Panc1 (cell line): ENCODE measurements at regions not wholly inside any gene's neighbourhood (a gene's known extent, or its start where the extent isn't known, plus 50 kb on each side); places are given as distances from the start of the nearest gene placed in this dataset.

Experiments used
- ATAC-seq: fragments of 200-7000 bp; cut with Tn5 transposase; 2 replicates; pipeline ENCODE4 v1.9.1; 2020; ENCODE audit warnings: mild to moderate bottlenecking, moderate library complexity
- BruUV-seq: library from RNA; stranded (reverse); fragments of 400-500 nt; replicated peaks from 2 replicates; lab custom pipeline; 2021; lab: Mats Ljungman, UMichigan
- CTCF ChIA-PET: fragments of 300-600 bp; sonication (Branson Sonifier 250); formaldehyde crosslinking; loops from one replicate; lab custom pipeline; 2022; ENCODE audit warnings: antibody characterized with exemption; lab: Charles Lee
- POLR2A ChIA-PET: fragments of 300-600 bp; sonication (Branson Sonifier 250); formaldehyde crosslinking; loops from one replicate; lab custom pipeline; 2022; ENCODE audit warnings: antibody characterized with exemption; lab: Charles Lee
- DNase-seq: peaks from one replicate; pipeline ENCODE4 v3.0.0-alpha.2; 2010; ENCODE audit warnings: low read depth, low spot score
- H3K27ac ChIP-seq: 2 replicates; pipeline ENCODE4 v1.5.1; 2011; ENCODE audit warnings: mild to moderate bottlenecking, low read length, inconsistent platforms
- H3K27me3 ChIP-seq: fragments of 200-500 bp; sonication (Bioruptor generic); 2 replicates; pipeline ENCODE4 v1.6.0; 2014; ENCODE audit warnings: low read length, inconsistent platforms; ENCODE audit not compliant: control insufficient read depth, insufficient read depth
- H3K36me3 ChIP-seq: fragments of 200-500 bp; sonication (Bioruptor generic); 2 replicates; pipeline ENCODE4 v1.5.1; 2014; ENCODE audit warnings: inconsistent platforms, mild to moderate bottlenecking, low read length, moderate library complexity; ENCODE audit not compliant: control insufficient read depth, insufficient read depth
- H3K4me1 ChIP-seq: 2 replicates; pipeline ENCODE4 v1.5.1; 2011; ENCODE audit warnings: inconsistent platforms, mild to moderate bottlenecking, low read length, moderate library complexity; ENCODE audit not compliant: control insufficient read depth, insufficient read depth
- H3K4me3 ChIP-seq, 2 experiments: 2 replicates each; pipeline ENCODE4 v1.5.1; 2011 to 2012; ENCODE audit warnings: low read depth in 2 of 2, low read length in 2 of 2, mild to moderate bottlenecking in 2 of 2, inconsistent platforms in 1 of 2, moderate library complexity in 1 of 2
- H3K9me3 ChIP-seq: fragments of 200-500 bp; sonication (Bioruptor generic); 2 replicates; pipeline ENCODE4 v1.5.1; 2014; ENCODE audit warnings: low read depth, mild to moderate bottlenecking, inconsistent platforms, low read length, moderate library complexity; ENCODE audit not compliant: control insufficient read depth, insufficient read depth
- CTCF ChIP-seq: fragments of 450-650 bp; IDR thresholded peaks from 2 replicates; pipeline ENCODE4 v1.5.1; 2017; ENCODE audit warnings: mild to moderate bottlenecking
- POLR2AphosphoS5 ChIP-seq: IDR thresholded peaks from 2 replicates; pipeline ENCODE4 v1.6.1; 2012; ENCODE audit warnings: mild to moderate bottlenecking, low read depth, low read length, moderate library complexity
- REST ChIP-seq, 2 experiments: IDR thresholded peaks; 2 replicates each; pipeline ENCODE4 v1.6.1; 2011 to 2012; ENCODE audit warnings: low read depth in 2 of 2, control low read depth in 1 of 2, low read length in 1 of 2, mild to moderate bottlenecking in 1 of 2, moderate library complexity in 1 of 2; ENCODE audit not compliant: insufficient read depth in 1 of 2
- SIN3A ChIP-seq: IDR thresholded peaks from 2 replicates; pipeline ENCODE4 v1.6.1; 2012; ENCODE audit warnings: low read depth, mild to moderate bottlenecking, low read length, moderate library complexity, borderline replicate concordance; ENCODE audit not compliant: insufficient read depth
- TCF7L2 ChIP-seq: IDR thresholded peaks from 2 replicates; pipeline ENCODE4 v1.6.1; 2011; ENCODE audit warnings: mild to moderate bottlenecking, low read depth, low read length, inconsistent platforms
- in situ Hi-C: cut with HindIII; loops from 2 replicates; pipeline ENCODE4 v1.10.0; 2016; ENCODE audit warnings: low sequenced_read_pairs, low pct_unique_long_range_greater_than_20kb
- intact Hi-C: fragments of 100-400 bp; cut with micrococcal nuclease; formaldehyde crosslinking; loops from one replicate; pipeline ENCODE4 v1.10.0; 2022; ENCODE audit not compliant: unreplicated experiment

GRCh38 chr6:51199105-51199552 is 380.5 kb downstream of the TFAP2B start:
- in situ Hi-C loops (no loop called here), intact Hi-C loops (no loop called here)
- no peaks in the 10 kb centered on the region for H3K27me3 ChIP-seq
- H3K4me3 ChIP-seq: no peak overlapping the region
- no peak overlapping the region for H3K27ac ChIP-seq
- no peak for TF ChIP-seq POLR2AphosphoS5
- TF ChIP-seq REST (IDR thresholded peaks at IDR 0.05; ENCODE audit: insufficient read depth in 1 of 2, low read depth in 2 of 2, low read length in 1 of 2): no peak
- no peak for TF ChIP-seq CTCF
- TF ChIP-seq TCF7L2: no peak
- TF ChIP-seq SIN3A: no peak
- ATAC-seq: no peak
- no TSS peak for BruUV-seq
- no peak for DNase-seq
- H3K4me1 ChIP-seq: no peaks in the 10 kb centered on the region
- H3K9me3 ChIP-seq: no peaks in the 10 kb centered on the region
- ChIA-PET CTCF (no interaction called here), POLR2A (interaction anchor here (0.6 kb wide), 1 partner anchor 1707 kb away, joined by 4 read pairs; no protein-coding TSS in a partner anchor)
- H3K36me3 ChIP-seq: no peaks in the 10 kb centered on the region

GRCh38 chr6:51199733-51200260 is 381.1 kb downstream of the TFAP2B start:
- Histone ChIP-seq H3K36me3 (no peaks in the 10 kb centered on the region), H3K27ac (no peak overlapping the region), H3K4me3 (no peak overlapping the region), H3K4me1 (no peaks in the 10 kb centered on the region), H3K9me3 (no peaks in the 10 kb centered on the region), H3K27me3 (no peaks in the 10 kb centered on the region)
- TF ChIP-seq TCF7L2: no peak
- no peak for TF ChIP-seq CTCF
- no peak for TF ChIP-seq REST (IDR thresholded peaks at IDR 0.05; ENCODE audit: insufficient read depth in 1 of 2, low read depth in 2 of 2, low read length in 1 of 2)
- TF ChIP-seq SIN3A: no peak
- no peak for TF ChIP-seq POLR2AphosphoS5
- intact Hi-C loops (no loop called here), in situ Hi-C loops (no loop called here)
- ChIA-PET POLR2A (no interaction called here), CTCF (no interaction called here)
- no TSS peak for BruUV-seq
- DNase-seq (no peak), ATAC-seq (no peak)
